GM10248 (cell line): ENCODE measurements at regions not wholly inside any gene's neighbourhood (a gene's known extent, or its start where the extent isn't known, plus 50 kb on each side); places are given as distances from the start of the nearest gene placed in this dataset.
A peak's percentile ranks its signal among the peaks of the same experiment; 100 is the strongest.

Experiments used
- CTCF ChIA-PET: fragments of 300-600 bp; sonication (Branson Sonifier 250); formaldehyde crosslinking; extraction: SDS; loops from one replicate; lab custom pipeline; 2021; ENCODE audit warnings: antibody characterized with exemption; lab: Yijun Ruan, JAX
- POLR2A ChIA-PET: fragments of 350-650 bp; sonication (Branson Sonifier 250); formaldehyde crosslinking; extraction: SDS; loops from one replicate; lab custom pipeline; 2020; ENCODE audit warnings: antibody characterized with exemption; lab: Yijun Ruan, JAX
- DNase-seq: peaks from one replicate; pipeline ENCODE4 v3.0.0; 2012; ENCODE audit errors: extremely low spot score
- TF ChIP-seq, protein P1 (sequence below): IDR thresholded peaks from 2 replicates; pipeline ENCODE4 v1.5.1; 2012; ENCODE audit warnings: mild to moderate bottlenecking, low read depth; ENCODE audit errors: extremely low read depth, missing control alignments, control extremely low read depth

DNA sequence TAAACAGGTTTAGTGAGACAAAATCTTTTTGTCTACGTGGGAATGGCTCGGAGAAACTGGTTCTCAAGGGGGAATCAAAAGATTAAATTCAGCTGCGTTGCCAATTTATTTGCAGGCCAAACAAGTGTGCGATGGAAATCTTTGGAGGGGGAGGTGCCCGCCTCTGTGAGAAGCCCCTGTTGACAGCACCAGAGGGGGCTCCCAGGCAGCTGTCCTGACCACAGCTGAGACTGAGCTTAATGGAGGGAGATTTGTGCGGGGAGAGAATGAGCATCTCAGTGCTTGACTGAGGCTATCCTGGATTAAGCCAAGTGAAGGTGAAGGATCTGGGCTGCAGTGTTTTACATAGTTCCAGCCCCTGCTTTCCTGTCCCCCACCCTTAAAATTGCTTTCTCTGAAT lies 169.7 kb downstream of the ATG4C start:
- ChIA-PET CTCF (interaction anchor here (0.8 to 1.4 kb wide), 3 partner anchors 11 to 196 kb away, joined by 3 to 4 read pairs (median 3); no protein-coding TSS in a partner anchor), POLR2A (no interaction called here)
- TF ChIP-seq, protein P1, sequence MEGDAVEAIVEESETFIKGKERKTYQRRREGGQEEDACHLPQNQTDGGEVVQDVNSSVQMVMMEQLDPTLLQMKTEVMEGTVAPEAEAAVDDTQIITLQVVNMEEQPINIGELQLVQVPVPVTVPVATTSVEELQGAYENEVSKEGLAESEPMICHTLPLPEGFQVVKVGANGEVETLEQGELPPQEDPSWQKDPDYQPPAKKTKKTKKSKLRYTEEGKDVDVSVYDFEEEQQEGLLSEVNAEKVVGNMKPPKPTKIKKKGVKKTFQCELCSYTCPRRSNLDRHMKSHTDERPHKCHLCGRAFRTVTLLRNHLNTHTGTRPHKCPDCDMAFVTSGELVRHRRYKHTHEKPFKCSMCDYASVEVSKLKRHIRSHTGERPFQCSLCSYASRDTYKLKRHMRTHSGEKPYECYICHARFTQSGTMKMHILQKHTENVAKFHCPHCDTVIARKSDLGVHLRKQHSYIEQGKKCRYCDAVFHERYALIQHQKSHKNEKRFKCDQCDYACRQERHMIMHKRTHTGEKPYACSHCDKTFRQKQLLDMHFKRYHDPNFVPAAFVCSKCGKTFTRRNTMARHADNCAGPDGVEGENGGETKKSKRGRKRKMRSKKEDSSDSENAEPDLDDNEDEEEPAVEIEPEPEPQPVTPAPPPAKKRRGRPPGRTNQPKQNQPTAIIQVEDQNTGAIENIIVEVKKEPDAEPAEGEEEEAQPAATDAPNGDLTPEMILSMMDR = no peak
- DNase-seq = no peak

DNA sequence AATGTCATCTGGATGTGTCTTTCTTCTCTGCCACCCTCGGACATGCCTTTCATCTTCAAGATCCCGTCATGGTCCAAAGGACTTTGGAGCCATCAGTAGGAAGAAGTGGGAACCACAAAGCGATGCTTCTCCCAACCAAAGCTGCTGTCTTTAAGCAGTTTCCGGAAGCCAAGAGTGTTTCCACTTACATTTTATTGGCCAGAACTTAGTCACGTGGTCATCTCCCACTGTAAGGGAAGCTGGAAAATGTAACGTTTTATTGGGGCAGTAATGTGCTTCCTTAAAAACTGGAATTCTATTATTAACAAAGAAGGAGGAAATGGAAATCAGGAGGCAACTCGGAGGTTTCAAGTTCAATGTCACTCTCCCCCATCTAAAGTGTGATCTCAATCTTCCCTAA lies 170.8 kb downstream of the ATG4C start:
- ChIA-PET CTCF (interaction anchor here (0.9 kb wide), 1 partner anchor 737 kb away, joined by 3 read pairs; no protein-coding TSS in a partner anchor), POLR2A (no interaction called here)
- no peak for DNase-seq
- TF ChIP-seq, protein P1 = no peak

DNA sequence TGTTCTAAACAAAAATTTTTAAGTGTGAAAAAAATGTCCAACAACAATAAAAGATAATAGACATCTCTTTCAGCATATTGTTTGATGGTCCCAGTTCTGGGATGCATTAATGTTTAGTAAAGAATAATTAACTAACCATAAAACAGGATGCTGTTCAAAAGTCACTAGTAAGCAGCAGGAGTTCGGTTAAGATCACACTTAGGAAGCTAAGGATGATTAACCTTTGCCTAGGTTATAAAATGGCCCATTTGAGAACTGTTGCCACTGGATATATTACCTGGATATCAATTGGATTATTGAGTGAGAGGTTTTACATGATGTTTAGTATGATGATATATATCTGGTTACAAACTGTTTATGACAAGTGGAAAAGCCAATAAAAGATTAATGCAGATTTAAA lies 171.7 kb downstream of the ATG4C start:
- ChIA-PET CTCF (no interaction called here), POLR2A (no interaction called here)
- no peak for DNase-seq
- TF ChIP-seq, protein P1 = no peak

GRCh38 chr1:62962014-62962812 lies 178.3 kb downstream of the ATG4C start:
- no peak for DNase-seq
- ChIA-PET POLR2A (interaction anchor here (0.5 kb wide), 1 partner anchor 233 kb away, joined by 3 read pairs; no protein-coding TSS in a partner anchor), CTCF (interaction anchor here (0.7 to 2.2 kb wide), 5 partner anchors 10 to 576 kb away, joined by 3 to 8 read pairs (median 3); no protein-coding TSS in a partner anchor)
- TF ChIP-seq, protein P1 = no peak

GRCh38 chr1:62962901-62963776 lies 179.2 kb downstream of the ATG4C start:
- ChIA-PET POLR2A (no interaction called here), CTCF (interaction anchor here (0.7 to 2.3 kb wide), 10 partner anchors 9 to 1174 kb away, joined by 3 to 15 read pairs (median 4); no protein-coding TSS in a partner anchor)
- peak; percentile 71 for DNase-seq
- TF ChIP-seq, protein P1 = peak; percentile 51

DNA sequence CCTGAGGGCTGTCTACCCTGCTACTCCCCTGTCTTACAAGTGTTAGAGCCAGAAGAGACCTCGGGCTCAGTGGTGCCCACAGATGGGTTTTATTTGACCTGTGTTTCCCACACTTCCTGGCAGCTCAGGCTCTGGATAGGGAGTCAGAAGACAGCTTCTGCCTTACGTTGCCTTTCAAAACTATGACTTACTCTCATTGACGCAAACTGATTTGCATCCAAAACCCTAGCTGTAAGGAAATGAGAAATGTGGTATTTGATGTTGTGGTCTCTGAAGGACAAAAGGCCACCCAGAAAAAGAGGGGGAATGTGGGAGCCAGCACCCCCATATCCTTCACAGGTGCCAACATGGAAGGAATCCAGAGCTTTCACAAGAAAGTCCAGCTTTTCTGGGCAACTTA lies 180.2 kb downstream of the ATG4C start:
- TF ChIP-seq, protein P1 = no peak
- ChIA-PET POLR2A (no interaction called here), CTCF (interaction anchor here (0.9 to 2.3 kb wide), 9 partner anchors 8 to 1173 kb away, joined by 3 to 15 read pairs (median 4); no protein-coding TSS in a partner anchor)
- peak; percentile 28 for DNase-seq
